ENCODE measurements at regions not wholly inside any gene's neighbourhood (a gene's known extent, or its start where the extent isn't known, plus 50 kb on each side); places are given as distances from the start of the nearest gene placed in this dataset.

DNA sequence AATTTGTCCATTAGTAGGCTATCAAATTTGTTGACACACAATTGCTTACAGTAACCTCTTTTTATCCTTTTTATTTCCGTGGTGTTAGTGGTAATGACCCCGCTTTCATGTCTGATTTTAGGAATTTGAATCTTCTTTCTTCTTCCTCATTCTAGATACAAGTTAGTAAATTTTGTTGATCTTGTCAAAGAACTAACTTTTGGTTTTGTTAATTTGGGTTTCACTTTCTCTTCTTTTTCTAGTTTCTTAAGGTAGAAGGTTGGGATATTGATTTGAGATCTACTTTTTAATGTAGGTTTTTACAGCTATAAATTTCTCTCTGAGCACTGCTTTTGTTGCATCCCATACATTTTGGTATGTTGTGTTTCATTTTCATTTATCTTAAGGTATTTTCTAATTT is 53.3 kb upstream of the SLC7A1 start:
- Histone ChIP-seq H3K4me1 (ENCODE audit: control insufficient read depth, extremely low read depth, insufficient read depth, low read length) (no peaks in the 10 kb centered on the region), H3K27ac (ENCODE audit: insufficient read depth, low read depth, low read length) (no peak overlapping the region), H3K9me3 (replicated peaks; ENCODE audit: control insufficient read depth, insufficient read depth, low read length) (no peaks in the 10 kb centered on the region), H2AFZ (ENCODE audit: low read depth, low read length) (no peak overlapping the region), H3K9ac (replicated peaks; ENCODE audit: extremely low read depth, insufficient read depth, low read length) (no peak overlapping the region), H3K4me2 (ENCODE audit: insufficient read depth, low read length) (no peak overlapping the region), H3K4me3 (replicated peaks in 1 of 3; ENCODE audit: insufficient read depth in 1 of 3, low read depth in 1 of 3, low read length in 3 of 3) (no peak overlapping the region), H4K20me1 (replicated peaks; ENCODE audit: control insufficient read depth, extremely low read depth, insufficient read depth, low read length) (no peaks in the 10 kb centered on the region), H3K9me1 (replicated peaks; ENCODE audit: control insufficient read depth, extremely low read depth, insufficient read depth, low read length) (no peaks in the 10 kb centered on the region), H3K36me3 (ENCODE audit: control insufficient read depth in 2 of 2, extremely low read depth in 1 of 2, insufficient read depth in 2 of 2, low read length in 2 of 2) (no peaks in the 10 kb centered on the region), H3K79me2 (ENCODE audit: control insufficient read depth, insufficient read depth, low read length) (no peaks in the 10 kb centered on the region), H3K27me3 (ENCODE audit: control insufficient read depth in 2 of 2, insufficient read depth in 2 of 2, low read length in 2 of 2) (peaks cover 0 to 7% of the 10 kb centered on the region in 2 experiments)
- DNase-seq (ENCODE audit: low read depth, low spot score) (no peak), FAIRE-seq (no peak)
- intact Hi-C loops (cut with micrococcal nuclease) = no loop called here
- TF ChIP-seq EZH2 (IDR thresholded peaks at IDR 0.05; ENCODE audit: borderline replicate concordance, low read depth, low read length, severe bottlenecking) (no peak), FOS (IDR thresholded peaks at IDR 0.05; ENCODE audit: borderline replicate concordance, insufficient read depth, low read length) (no peak), POLR2A (IDR thresholded peaks at IDR 0.05; ENCODE audit: low read depth, low read length) (no peak), GATA2 (IDR thresholded peaks at IDR 0.05; ENCODE audit: insufficient read depth, insufficient read length, low read depth, low read length) (no peak), JUN (IDR thresholded peaks at IDR 0.05; ENCODE audit: borderline replicate concordance, insufficient read depth, insufficient read length, low read depth) (no peak), MYC (IDR thresholded peaks at IDR 0.05; ENCODE audit: low read depth, low read length) (no peak), POLR2AphosphoS5 (IDR thresholded peaks at IDR 0.05; ENCODE audit: insufficient read depth, low read depth, low read length) (no peak)
- TF ChIP-seq, protein P1, sequence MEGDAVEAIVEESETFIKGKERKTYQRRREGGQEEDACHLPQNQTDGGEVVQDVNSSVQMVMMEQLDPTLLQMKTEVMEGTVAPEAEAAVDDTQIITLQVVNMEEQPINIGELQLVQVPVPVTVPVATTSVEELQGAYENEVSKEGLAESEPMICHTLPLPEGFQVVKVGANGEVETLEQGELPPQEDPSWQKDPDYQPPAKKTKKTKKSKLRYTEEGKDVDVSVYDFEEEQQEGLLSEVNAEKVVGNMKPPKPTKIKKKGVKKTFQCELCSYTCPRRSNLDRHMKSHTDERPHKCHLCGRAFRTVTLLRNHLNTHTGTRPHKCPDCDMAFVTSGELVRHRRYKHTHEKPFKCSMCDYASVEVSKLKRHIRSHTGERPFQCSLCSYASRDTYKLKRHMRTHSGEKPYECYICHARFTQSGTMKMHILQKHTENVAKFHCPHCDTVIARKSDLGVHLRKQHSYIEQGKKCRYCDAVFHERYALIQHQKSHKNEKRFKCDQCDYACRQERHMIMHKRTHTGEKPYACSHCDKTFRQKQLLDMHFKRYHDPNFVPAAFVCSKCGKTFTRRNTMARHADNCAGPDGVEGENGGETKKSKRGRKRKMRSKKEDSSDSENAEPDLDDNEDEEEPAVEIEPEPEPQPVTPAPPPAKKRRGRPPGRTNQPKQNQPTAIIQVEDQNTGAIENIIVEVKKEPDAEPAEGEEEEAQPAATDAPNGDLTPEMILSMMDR (IDR thresholded peaks at IDR 0.05; ENCODE audit: extremely low read depth in 1 of 2, insufficient read depth in 1 of 2, low read depth in 1 of 2, low read length in 2 of 2) = no peak
- TF ChIP-seq, protein P2, sequence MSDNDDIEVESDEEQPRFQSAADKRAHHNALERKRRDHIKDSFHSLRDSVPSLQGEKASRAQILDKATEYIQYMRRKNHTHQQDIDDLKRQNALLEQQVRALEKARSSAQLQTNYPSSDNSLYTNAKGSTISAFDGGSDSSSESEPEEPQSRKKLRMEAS (IDR thresholded peaks at IDR 0.05; ENCODE audit: insufficient read depth, insufficient read length) = no peak
- dilution Hi-C loops (cut with MboI; ENCODE audit: extremely low pct_ligation_motif_present, low sequenced_read_pairs) = no loop called here
- ChIA-PET CTCF (interaction anchor here (0.6 kb wide), 1 partner anchor 10 kb away, joined by 3 read pairs; no protein-coding TSS in a partner anchor), POLR2A (no interaction called here)
- no TSS peak for BruUV-seq (replicated peaks)
